GM23338 (cell line): ENCODE measurements at regions not wholly inside any gene's neighbourhood (a gene's known extent, or its start where the extent isn't known, plus 50 kb on each side); places are given as distances from the start of the nearest gene placed in this dataset.

Source experiments
- CREB1 ChIP-seq: fragments of 250-450 bp; sonication (Bioruptor Pico); IDR thresholded peaks from 2 replicates; pipeline ENCODE4 v1.5.0; 2020; ENCODE audit warnings: low read depth, mild to moderate bottlenecking, moderate library complexity
- EZH2 ChIP-seq: fragments of 200-600 bp; sonication (generic); IDR thresholded peaks from one replicate; pipeline ENCODE4 v1.8.0; 2017; ENCODE audit warnings: antibody characterized with exemption, mild to moderate bottlenecking, low read depth; ENCODE audit not compliant: unreplicated experiment
- POLR2AphosphoS5 ChIP-seq: IDR thresholded peaks from 2 replicates; pipeline ENCODE4 v1.6.1; 2016; ENCODE audit warnings: antibody characterized with exemption, low read depth
- ZNF114 ChIP-seq: fragments of 250-450 bp; sonication (Bioruptor Pico); IDR thresholded peaks from 2 replicates; pipeline ENCODE4 v1.5.0; 2020; ENCODE audit warnings: mild to moderate bottlenecking, moderate library complexity
- ZNF331 ChIP-seq: fragments of 250-450 bp; sonication (Bioruptor Pico); IDR thresholded peaks from 2 replicates; pipeline ENCODE4 v1.5.0; 2020; ENCODE audit warnings: low read depth, mild to moderate bottlenecking, moderate library complexity
- TF ChIP-seq, protein P1 (sequence below), 2 experiments: fragments of 200-600 bp in 1 of 2; sonication (generic) in 1 of 2; conservative IDR thresholded peaks; 2 replicates each; pipeline versions ENCODE4 v1.5.1 to v1.6.1; 2016 to 2017; ENCODE audit warnings: antibody characterized with exemption in 2 of 2, low read depth in 2 of 2, mild to moderate bottlenecking in 2 of 2, moderate library complexity in 1 of 2

GRCh38 chr4:159540501-159540900 is 437.6 kb downstream of the RAPGEF2 start:
- TF ChIP-seq, protein P1, sequence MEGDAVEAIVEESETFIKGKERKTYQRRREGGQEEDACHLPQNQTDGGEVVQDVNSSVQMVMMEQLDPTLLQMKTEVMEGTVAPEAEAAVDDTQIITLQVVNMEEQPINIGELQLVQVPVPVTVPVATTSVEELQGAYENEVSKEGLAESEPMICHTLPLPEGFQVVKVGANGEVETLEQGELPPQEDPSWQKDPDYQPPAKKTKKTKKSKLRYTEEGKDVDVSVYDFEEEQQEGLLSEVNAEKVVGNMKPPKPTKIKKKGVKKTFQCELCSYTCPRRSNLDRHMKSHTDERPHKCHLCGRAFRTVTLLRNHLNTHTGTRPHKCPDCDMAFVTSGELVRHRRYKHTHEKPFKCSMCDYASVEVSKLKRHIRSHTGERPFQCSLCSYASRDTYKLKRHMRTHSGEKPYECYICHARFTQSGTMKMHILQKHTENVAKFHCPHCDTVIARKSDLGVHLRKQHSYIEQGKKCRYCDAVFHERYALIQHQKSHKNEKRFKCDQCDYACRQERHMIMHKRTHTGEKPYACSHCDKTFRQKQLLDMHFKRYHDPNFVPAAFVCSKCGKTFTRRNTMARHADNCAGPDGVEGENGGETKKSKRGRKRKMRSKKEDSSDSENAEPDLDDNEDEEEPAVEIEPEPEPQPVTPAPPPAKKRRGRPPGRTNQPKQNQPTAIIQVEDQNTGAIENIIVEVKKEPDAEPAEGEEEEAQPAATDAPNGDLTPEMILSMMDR (conservative IDR thresholded peaks at IDR 0.05; ENCODE audit: low read depth in 2 of 2): no peak
- TF ChIP-seq EZH2 (no peak), ZNF114 (CRISPR knock-in tag) (no peak), POLR2AphosphoS5 (no peak), CREB1 (CRISPR knock-in tag) (no peak), ZNF331 (no peak)
